COLO829 (cell line): ENCODE measurements at regions not wholly inside any gene's neighbourhood (a gene's known extent, or its start where the extent isn't known, plus 50 kb on each side); places are given as distances from the start of the nearest gene placed in this dataset.
"Not testable (repeated sequence)": the region's sequence is repeated elsewhere in the genome, so short reads cannot be mapped to it uniquely, and the experiment has no call there.

Source experiments
- DNase-seq: peaks from one replicate; pipeline ENCODE4 v3.0.0; 2012; ENCODE audit warnings: low spot score

DNA sequence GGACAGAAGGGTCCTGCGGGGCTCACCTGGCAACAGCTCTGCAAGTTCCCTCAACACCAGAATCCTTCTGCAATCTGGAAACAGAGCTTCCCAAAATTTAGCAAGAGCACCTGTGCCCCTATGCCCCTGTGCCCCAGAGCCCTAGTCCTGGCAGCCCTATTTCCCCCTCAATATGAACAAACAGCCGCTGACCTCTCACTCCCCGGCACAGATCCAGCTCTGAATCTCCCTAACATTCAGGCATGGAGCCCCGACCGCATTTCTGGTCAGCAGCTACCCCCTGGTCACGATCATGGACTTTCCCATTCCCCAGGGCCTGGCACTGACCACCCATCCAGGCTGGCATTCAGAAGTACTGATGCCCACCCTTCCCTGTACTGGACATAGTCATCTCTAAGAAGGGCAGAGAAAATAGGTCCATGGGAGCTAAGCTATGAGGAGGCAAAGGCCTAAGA lies 110.8 kb upstream of the SMURF2 start:
- no peak for DNase-seq

DNA sequence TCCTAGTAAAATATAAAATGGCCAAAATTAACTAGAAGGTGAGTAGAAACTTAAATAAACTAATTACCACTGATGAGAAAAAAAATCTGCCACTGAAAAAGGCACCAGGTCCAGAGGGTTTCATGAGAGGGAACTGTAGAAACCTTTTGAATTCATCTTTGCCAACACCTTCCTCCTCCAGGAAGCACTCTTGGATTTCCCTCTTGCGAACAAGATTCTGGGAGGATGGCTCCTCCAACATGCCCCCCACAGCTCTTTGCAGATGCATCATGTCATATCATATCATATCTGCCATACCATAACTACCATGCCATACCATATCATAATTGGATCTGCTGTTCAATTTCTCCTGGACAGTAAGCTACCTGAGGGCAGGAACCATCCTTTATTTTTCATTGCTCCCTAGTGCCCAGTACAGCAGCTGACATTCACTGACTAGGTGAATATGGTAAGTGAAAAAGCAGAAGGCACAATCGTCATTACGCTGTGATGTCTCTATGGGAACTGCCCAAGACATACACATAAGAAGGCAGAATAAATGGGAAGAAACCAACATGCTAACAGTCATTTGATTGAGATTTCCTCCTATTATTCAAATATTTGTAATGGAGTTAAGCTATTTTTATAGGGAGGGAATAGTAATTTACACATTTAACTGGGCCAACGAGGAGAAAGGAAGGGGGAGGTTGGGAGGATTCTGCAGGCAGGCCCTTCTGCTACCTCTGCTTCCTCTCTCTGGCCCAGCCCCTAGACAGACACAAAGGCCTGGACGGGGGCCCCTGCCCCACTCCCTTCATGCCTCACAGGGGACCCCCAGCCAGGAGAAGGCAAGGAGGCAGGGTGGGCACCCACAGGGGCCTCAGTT lies 110.1 kb upstream of the SMURF2 start:
- no peak for DNase-seq

DNA sequence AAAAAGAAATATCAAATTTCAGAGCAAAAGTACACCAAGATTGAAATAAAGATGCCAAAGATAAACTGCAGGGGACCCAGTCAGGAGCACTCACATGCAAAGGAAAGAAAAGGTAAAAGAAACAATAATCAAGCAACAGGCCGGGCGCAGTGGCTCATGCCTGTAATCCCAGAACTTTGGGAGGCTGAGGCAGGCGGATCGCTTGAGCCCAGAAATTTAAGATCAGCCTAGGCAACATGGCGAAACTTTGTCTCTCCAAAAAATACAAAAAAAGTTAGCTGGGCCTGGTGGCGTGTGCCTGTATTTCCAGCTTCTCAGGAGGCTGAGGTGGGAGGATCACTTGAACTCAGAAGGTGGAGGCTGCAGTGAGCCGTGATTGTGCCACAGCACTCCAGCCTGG lies 107.6 kb upstream of the SMURF2 start:
- no peak for DNase-seq

DNA sequence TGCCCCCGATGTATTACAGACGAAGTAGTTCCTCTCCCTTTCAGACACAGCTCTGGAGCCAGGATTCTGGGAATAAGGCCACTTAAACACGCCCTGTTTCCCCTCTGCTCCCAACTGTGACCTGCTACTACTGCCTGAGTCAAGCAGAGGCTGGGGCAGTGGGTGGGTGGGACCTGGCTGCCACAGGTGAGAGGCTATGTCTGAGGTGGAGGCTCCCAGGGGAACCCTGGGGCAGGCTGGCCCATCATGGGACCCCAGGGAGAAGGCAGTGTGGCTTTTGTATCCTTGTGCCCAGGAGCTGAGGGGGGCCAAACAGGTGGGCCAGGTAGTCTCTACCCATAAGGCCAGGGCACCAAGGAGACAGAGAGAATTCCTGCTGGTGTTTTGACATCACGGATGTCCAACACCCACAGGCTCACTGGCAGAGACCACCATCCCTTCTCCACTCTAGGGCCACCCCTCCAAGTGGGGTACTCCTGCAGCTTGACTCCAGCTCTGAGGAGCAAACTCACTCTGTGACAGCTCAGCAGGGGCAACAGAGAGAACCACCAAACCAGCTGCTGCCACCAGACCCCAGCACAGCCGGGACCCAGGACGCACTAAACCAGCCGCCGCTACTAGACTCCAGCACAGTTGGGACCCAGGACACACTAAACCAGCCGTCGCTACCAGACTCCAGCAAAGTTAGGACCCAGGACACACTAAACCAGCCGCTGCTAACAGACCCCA lies 105.3 kb upstream of the SMURF2 start:
- DNase-seq = no peak

DNA sequence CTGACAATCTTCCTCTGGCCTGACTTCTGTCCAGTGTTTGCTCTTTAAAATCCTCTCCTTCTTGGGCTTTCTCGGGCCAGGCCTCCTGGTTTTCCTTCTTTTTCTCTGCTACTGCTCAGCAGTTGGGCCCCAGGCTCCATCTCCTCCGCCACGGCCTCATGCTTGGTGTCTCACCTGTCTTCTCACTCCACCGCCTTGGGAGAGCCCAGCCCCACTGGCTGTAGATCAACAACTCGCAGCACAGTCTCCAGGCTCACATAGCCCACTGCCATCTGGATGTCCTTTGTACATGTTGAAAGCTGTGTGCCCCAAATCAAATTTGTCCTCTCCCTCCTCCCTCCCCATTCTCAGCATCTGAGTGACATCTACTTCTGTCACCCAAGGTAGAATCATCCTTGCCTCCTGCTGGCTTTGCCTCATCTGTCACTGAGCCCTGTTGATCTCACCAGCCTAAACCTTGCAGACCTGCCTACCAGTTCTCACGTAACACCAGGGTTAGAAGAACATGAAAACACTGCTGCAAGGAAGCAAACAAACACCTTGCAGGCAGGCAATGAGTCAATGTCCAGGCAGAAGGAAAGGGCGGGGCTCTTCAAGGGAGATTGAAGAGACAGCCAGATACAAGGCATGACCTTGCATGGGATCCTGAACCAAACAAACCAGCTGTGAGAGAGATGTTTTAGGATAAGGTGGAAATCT lies 103.2 kb upstream of the SMURF2 start:
- no peak for DNase-seq

GRCh38 chr17:64750891-64751677 lies 89.0 kb upstream of the SMURF2 start:
- DNase-seq = no peak

- no peak for DNase-seq
Measured at GRCh38 chr17:64750478-64750877, 88.4 kb upstream of the SMURF2 start.

DNA sequence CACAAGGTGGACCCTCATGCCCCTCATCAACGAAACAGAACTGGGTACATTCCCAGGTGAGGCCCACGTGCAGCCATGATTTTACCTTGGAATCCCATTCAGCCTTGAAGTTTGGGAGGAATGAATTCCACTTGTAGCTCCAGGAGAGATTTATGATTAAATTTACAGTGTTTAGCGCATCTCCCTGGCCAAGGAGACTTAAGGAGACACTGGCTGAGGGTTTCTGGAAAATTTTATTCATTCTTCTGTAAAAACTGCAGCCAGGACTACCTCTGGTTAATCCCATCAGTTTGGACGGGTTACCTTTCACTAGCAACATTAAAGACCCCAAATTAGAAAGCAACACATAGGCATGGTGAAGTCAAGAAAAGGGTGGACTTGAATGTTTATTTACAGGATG lies 87.2 kb upstream of the SMURF2 start:
- DNase-seq = no peak

DNA sequence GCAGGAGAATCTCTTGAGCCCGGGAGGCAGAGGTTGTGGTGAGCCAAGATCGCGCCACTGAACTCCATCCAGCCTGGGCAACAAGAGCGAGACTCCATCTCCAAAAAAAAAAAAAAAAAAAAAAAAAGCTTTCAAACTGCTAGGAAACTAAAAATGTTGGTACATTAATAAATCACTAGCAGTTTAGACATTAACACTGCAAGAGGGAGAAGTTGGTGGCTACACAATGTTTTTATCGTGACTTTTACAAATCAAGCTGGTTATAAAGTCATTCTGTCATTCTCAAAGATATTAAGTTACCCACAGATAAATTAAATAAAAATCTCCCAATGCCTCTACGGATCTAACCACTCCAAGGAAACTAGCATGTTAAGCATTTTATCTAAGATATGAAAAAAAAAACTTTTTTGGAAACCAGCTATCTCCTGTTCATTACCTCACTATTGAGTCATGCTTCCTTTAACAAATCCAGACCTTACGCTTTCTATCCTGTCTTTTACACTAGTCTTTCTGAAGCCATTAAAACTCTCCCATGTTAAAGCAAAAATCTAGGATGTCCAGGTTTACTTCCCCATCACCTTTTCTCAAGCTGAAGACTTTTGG lies 85.9 kb upstream of the SMURF2 start:
- DNase-seq = no peak

DNA sequence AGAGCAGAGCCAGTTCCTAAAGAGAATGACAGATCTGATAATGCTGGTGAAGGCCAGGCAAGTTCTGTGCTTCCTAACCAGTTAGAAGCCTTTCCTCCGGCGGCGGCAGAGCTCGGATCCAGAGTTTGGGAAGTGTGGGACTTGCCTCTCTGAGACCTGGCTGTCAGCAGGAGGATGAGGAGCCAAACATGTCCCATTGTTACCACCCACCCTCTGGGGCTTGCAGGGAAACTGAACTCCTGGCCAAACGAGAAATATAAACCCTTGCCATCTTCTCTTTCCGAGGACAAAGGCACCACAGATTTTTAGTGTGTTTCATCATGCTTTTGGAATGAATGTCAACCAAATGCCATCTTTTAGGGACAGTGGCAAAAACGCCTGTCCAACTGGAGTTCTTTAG lies 80.2 kb upstream of the SMURF2 start:
- no peak for DNase-seq

DNA sequence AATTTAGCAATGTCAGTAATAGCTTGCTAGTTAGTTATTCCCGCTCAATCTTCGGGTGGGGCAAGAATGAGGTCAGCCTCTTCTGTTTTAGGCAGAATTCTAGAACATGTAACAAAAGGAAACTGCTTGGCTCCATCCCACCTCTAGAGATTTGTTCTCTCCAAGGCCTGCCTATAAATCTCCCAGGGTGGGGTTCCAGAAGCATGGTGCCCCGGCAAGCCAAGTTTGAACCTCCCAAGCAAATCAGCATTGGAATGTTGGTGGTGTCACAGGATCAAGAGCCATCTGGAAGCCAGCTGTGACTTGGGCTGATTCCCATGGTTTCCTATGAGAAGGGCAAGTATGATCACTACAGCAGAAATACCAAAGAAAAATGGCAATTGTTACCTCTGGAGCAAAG lies 79.8 kb upstream of the SMURF2 start:
- not testable (repeated sequence) for DNase-seq

GRCh38 chr17:64741038-64741641 lies 79.0 kb upstream of the SMURF2 start:
- DNase-seq = no peak

DNA sequence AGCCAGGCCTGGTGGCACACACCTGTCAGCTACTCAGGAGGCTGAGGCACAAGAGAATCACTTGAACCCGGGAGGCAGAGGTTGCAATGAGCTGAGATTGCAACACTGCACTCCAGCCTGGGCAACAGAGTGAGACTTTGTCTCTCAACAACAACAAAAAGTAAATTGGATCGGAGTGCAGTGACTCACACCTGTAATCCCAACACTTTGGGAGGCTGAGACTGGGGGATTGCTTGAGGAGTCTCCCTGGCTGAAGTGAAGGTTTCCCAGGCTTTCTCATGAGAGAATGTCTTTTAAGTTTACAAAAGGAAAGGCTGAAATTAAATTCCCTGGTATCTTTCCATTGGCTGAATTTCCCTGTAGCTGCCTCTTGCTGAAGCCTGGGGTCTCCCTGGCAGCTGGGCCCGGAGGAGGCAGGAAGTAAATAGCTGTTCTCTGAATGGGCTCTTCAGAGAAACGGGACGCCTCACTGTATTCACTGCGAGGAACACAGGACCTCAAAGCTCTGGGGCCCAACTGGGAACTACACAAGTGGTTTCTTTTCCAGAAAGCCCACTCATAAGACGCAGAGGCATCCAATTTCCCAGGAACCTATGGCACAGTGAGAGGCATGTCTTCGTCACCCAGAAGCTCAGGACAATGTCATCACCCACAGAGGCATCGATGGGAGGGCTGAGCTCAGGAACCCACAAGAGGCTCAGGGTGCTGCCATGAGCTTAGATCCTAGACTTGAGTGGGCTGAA lies 77.4 kb upstream of the SMURF2 start:
- no peak for DNase-seq

GRCh38 chr17:64736804-64737492 lies 74.8 kb upstream of the SMURF2 start:
- DNase-seq = no peak

DNA sequence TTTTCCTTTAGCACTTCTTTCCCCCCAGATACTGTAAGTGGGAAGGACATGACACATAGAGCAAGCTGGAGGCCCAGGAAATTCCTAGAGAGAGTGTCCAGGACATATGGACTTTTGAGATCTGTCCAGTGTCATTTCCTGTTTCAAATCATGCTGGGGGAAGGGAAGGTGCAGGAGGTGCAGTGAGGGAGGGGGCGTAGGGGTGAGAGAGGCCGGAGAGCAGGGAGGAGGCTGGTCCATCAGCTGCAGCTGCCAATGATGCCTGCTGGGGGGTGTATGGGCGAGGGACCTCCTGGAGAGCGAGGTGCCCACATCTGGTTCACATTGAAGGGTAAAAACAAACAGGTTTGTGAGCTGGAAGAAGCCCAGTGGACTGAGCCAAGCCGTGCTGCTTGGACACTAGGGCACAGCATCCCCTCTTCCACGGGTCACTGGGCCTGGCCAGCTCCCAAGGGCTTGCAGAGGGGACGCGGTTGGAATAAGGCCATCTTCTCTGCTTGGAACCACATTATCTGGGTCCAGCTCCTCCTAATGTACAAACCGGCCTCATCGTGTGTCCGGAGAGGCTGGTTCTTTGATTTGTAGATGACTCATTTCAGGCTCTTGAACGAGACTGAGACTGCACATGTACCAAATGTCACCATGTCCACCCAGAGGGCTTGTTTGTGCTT lies 70.4 kb upstream of the SMURF2 start:
- no peak for DNase-seq

DNA sequence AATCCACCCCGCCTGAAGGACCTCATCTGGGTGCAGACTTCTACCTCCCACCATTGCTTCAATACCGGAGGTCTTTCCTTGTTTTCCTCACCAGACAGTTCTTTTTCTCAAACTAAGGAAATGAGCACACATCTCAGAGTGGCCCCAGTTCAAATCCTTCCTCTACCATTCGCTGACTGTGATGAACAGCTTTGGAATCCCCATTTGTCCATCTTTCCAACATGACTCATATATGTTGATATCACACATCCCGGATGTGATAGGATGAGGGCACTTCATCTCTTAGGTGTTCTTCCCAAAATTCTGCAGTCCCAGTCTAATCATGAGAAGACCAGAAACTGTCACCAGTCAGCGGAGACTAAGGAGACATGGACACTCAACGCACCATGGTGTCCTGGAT lies 67.9 kb upstream of the SMURF2 start:
- DNase-seq = not testable (repeated sequence)

- no peak for DNase-seq
Measured at GRCh38 chr17:64729201-64729600, 67.1 kb upstream of the SMURF2 start.

- DNase-seq = no peak
Measured at GRCh38 chr17:64728041-64728695, 66.1 kb upstream of the SMURF2 start.

GRCh38 chr17:64726025-64726424 lies 63.9 kb upstream of the SMURF2 start:
- not testable (repeated sequence) for DNase-seq
